ENCODE measurements at regions not wholly inside any gene's neighbourhood (a gene's known extent, or its start where the extent isn't known, plus 50 kb on each side); places are given as distances from the start of the nearest gene placed in this dataset.

DNA sequence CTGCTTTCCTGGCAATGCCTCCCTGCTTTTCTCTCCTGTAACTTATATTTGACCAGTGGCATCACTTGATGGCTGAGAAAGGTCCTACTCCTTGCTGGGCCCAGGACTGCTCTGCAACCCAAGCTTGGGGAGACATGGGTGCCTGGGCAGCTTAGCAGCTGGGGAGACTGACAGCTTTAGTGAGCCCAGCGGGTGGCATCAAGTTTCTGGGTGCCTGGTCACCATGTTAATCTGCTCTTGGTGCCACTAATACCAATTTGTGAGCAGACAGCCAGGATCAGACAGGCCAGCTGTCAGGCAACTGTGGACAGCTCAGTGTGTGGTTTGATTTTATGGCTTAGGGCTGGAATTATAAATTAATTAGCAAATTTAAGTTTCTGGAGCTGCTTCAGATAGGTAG, 144.8 kb upstream of the GLI2 start (continued):
- TF ChIP-seq TAF7 (optimal IDR thresholded peaks at IDR 0.05; ENCODE audit: borderline replicate concordance, low read depth, low read length) (no peak), PHF8 (conservative IDR thresholded peaks at IDR 0.05; ENCODE audit: low read depth, low read length) (no peak), FOSL1 (IDR thresholded peaks at IDR 0.05; ENCODE audit: insufficient read depth, low read depth, low read length) (no peak), HDAC6 (IDR thresholded peaks at IDR 0.05; ENCODE audit: low read depth, low read length) (no peak), CBX5 (IDR thresholded peaks at IDR 0.05; ENCODE audit: low read depth, low read length) (no peak)
